Epithelial cell of esophagus (primary cell): ENCODE measurements at regions not wholly inside any gene's neighbourhood (a gene's known extent, or its start where the extent isn't known, plus 50 kb on each side); places are given as distances from the start of the nearest gene placed in this dataset.

Source experiments
- DNase-seq: peaks from one replicate; pipeline ENCODE4 v3.0.0; 2010; ENCODE audit warnings: low read depth
- H3K4me3 ChIP-seq: 2 replicates; pipeline ENCODE4 v1.5.1; 2011; ENCODE audit warnings: mild to moderate bottlenecking, low read length, control low read depth
- TF ChIP-seq, protein P1 (sequence below): IDR thresholded peaks from 2 replicates; pipeline ENCODE4 v1.5.1; 2011; ENCODE audit warnings: low read depth, mild to moderate bottlenecking, low read length, control low read depth, inconsistent platforms; ENCODE audit not compliant: insufficient read depth; ENCODE audit errors: missing control alignments

DNA sequence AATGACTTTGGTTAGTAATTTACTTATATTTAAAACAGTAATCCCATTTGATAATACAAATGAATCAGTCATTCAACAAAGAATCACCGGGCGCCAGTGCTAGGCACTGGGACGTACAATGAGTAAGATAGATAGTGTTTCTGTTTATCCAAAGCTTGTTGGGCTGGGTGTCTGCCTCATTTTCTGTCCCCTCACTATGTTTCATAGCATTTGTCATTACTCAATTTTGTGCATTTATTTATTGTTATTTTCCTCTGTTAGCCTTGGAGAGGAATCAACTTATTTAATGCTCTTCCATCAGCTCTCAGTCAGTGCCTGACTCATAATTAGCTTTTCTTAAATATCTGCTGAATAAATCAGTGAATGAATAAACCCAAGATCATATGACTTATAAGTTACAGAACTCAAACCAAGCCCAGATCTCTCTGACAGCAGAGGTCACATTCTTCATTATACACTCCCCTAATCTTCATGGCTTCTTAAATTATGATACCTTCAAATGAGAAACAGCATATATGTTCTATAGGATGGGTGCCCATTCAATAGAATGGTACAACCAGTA, 86.2 kb downstream of the TSPAN8 start:
- DNase-seq: no peak
- no peak overlapping the region for H3K4me3 ChIP-seq
- TF ChIP-seq, protein P1, sequence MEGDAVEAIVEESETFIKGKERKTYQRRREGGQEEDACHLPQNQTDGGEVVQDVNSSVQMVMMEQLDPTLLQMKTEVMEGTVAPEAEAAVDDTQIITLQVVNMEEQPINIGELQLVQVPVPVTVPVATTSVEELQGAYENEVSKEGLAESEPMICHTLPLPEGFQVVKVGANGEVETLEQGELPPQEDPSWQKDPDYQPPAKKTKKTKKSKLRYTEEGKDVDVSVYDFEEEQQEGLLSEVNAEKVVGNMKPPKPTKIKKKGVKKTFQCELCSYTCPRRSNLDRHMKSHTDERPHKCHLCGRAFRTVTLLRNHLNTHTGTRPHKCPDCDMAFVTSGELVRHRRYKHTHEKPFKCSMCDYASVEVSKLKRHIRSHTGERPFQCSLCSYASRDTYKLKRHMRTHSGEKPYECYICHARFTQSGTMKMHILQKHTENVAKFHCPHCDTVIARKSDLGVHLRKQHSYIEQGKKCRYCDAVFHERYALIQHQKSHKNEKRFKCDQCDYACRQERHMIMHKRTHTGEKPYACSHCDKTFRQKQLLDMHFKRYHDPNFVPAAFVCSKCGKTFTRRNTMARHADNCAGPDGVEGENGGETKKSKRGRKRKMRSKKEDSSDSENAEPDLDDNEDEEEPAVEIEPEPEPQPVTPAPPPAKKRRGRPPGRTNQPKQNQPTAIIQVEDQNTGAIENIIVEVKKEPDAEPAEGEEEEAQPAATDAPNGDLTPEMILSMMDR: no peak

DNA sequence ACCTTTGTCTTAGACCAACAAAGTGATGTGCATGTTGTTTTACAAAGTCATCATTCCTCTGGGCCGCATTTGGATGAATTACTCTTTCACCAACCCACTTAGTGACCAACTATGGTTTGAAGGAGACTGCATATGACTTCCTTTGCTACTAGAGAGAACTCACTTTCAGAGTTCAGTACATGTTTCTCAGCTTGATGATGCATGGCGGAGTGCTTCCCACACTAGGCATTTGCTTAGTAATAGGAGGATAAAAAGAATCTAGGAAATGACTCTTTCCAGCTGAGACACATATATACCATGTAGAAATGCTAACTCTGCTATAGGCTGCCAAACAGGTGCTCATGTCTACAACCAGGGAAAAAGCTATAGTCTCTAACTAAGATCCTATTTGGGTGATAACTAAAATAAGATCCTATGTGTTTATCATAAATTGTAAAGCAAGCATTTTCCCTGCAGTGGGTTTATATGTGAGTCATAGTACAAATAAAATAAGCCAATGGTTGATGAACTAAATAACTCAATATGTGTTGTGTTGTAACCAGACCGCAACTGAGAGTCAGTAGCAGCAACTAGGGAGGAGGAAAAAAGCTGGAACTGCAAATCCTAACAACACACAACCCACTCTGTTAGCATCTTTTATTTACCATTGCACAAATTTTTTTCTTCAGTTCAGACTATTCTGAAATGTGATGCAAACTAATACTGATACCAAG, 87.2 kb downstream of the TSPAN8 start:
- no peak for DNase-seq
- TF ChIP-seq, protein P1: no peak
- H3K4me3 ChIP-seq: no peak overlapping the region

DNA sequence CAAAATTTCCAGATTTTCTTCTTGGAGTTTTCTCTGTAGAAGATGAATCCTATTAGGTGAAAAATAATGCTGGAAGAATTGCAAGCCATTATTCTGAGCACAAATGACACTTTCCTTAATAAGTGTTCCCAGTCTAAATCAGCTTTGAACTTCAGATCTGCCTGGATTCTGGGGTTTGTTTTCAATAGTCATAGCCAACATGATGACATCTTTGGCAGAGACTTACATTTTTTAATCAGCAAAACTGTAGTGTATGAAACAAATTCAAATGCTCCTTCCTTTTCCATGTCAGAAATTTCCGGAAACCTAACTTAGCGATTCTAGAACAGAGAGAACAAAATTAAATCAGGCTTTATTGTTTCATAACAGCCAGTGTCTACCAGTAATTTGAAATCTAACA, 88.5 kb downstream of the TSPAN8 start:
- no peak overlapping the region for H3K4me3 ChIP-seq
- TF ChIP-seq, protein P1: no peak
- DNase-seq: no peak

DNA sequence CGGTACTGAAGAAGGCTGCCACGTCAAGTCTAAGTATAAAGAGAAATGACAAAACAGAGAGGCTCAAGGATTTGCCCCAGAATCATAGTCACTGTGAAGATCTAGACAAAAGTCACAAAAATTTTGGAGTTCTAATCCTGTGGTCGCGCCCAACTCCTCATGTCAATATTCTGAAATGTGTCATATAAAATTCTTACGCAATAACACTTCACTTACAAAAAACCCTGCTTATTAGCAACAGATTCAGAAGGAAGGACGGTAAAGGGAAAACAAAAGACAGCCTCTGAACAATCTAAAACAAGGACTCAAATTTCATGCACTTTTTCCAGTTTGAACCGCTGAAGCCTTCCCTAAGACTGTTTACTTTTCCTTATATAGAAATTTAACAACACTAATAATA, 94.7 kb downstream of the TSPAN8 start:
- no peak overlapping the region for H3K4me3 ChIP-seq
- DNase-seq: no peak
- TF ChIP-seq, protein P1: no peak

DNA sequence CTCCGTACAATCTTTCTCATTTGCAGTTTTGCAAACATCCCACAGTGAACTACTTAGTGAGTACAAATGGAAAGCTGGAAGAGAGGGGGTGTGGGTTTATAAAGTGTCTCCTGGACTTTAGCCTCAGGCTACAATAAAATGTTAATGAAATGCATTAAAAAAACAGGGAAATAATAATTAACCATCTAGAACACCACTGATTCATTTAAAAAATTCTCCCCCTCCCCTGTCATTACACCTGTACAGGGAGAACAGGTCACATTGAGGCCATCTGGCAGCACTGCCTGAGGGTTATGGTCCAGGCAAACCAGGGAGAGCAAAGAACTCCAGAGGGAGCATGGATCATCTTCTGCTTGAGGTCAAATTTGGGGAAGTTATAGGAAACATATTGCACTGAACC, 96.3 kb downstream of the TSPAN8 start:
- DNase-seq: no peak
- TF ChIP-seq, protein P1: no peak
- no peak overlapping the region for H3K4me3 ChIP-seq

DNA sequence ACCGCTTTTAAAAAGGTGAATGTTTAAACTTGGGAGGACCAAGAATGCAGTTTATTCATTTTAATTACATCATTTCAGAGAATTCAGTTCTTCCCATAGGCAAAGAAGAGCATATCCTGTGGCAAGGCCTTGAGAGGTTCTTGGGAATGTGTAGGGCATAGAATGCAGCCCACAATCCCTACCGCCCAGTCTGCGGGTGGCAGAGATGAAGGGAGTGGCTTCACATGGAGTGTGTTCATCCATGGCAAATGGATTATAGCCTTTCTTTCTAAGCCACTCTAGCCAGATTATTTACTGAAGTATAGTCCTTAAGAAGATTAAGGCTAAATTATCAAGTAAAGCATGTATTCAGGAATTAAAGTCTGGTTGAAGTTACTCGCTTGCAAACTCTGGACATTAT, 97.4 kb downstream of the TSPAN8 start:
- TF ChIP-seq, protein P1: no peak
- DNase-seq: no peak
- H3K4me3 ChIP-seq: no peak overlapping the region

DNA sequence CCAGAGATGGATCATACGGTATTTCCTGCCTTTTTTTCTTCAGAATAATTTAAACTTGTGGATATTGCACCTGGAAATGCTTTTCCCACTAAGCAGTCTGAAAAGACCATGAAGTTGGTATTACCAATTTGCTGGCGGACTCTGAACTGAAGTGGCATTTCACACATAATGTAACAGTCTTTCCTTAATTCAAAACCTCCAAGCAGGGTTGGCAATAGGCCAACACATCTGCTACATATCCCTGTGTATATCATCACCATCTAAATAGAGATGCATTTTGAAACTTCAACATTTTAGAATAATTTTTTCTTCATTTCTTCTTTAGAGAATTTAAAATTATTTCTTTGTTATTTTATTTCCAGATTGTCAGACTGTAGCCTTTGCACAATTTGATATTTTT, 100.5 kb downstream of the TSPAN8 start:
- TF ChIP-seq, protein P1: no peak
- no peak overlapping the region for H3K4me3 ChIP-seq
- no peak for DNase-seq
